Psoas muscle (tissue), 7 donors: ENCODE measurements at regions not wholly inside any gene's neighbourhood (a gene's known extent, or its start where the extent isn't known, plus 50 kb on each side); places are given as distances from the start of the nearest gene placed in this dataset.

Source experiments
- ATAC-seq, 4 donors: fragments of 200-7000 bp; cut with Tn5 transposase; one replicate each; pipeline ENCODE4 v1.9.1; 2020; ENCODE audit warnings: moderate library complexity in 3 of 4, mild to moderate bottlenecking in 2 of 4
- DNase-seq, 2 donors: peaks; one replicate each; pipeline ENCODE4 v3.0.0-alpha.2; 2020
- H3K27ac ChIP-seq: fragments of 200-600 bp; one replicate; pipeline ENCODE4 v1.8.0; 2022
- H3K27me3 ChIP-seq, 3 donors: fragments of 200-600 bp in 1 of 3; one replicate each; pipeline versions ENCODE4 v1.6.1 to v1.8.0; 2013 to 2022; ENCODE audit warnings: low read length in 2 of 3, mild to moderate bottlenecking in 2 of 3, moderate library complexity in 1 of 3; ENCODE audit not compliant: insufficient read depth in 3 of 3
- H3K36me3 ChIP-seq, 2 donors: fragments of 200-600 bp in 1 of 2; one replicate each; pipeline versions ENCODE4 v1.6.1 to v1.8.0; 2013 to 2022; ENCODE audit warnings: low read depth in 1 of 2, mild to moderate bottlenecking in 1 of 2, moderate library complexity in 1 of 2; ENCODE audit not compliant: insufficient read depth in 1 of 2
- H3K4me1 ChIP-seq: fragments of 200-600 bp; one replicate; pipeline ENCODE4 v1.8.0; 2022
- H3K4me3 ChIP-seq: fragments of 200-600 bp; one replicate; pipeline ENCODE4 v1.8.0; 2022; ENCODE audit warnings: mild to moderate bottlenecking
- H3K9me3 ChIP-seq: fragments of 200-600 bp; one replicate; pipeline ENCODE4 v1.8.0; 2022
- WGBS, 3 donors: extraction: QIAGEN DNeasy Blood & Tissue Kit; methylation state at CpG; one replicate each; pipeline versions ENCODE4 v1.1.6 to v1.1.7; 2013; 5-methylcytosine and 5-hydroxymethylcytosine counted together
- intact Hi-C, 2 donors: fragments of 100-400 bp; cut with DNase I; formaldehyde crosslinking; loops; one replicate each; pipeline versions ENCODE4 v1.11.0 to v1.14.2; 2022
- TF ChIP-seq, protein P1 (sequence below): fragments of 200-600 bp; IDR thresholded peaks from one replicate; pipeline ENCODE4 v1.8.0; 2022; ENCODE audit warnings: antibody characterized with exemption
- donor health status: healthy with polysubstance abuse.
- donor health status: DM: no; HTN: no; CAD: no; lungs with moderate emphysema.
- donor health status: Bipolar disorder and iron deficiency.
- donor health status: healthy.
- donor health status: DM: yes; HTN: yes; CAD: no.
- donor health status: DM: no; HTN: no; CAD: no.
- donor health status: DM: yes; HTN: yes; CAD: no.

DNA sequence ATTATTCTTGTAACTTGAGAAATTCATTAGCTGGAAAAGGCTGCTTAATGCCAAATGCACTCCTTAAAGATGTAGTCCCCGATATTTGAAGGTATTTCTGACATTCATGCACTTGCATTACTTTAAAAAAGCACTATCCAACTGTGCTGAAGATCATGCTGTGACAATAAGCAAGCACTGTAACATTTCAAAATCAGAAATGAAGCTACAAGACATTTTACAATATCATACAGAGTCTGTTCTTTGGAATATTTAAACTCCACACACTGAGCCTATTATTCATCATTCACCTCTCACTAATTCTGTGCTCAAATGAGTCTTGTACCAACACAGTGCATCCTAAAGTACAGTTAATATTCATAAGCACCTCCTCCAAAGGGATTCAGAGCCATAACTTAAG lies 413.2 kb downstream of the CETN3 start:
- 78 to 85% (median 82%) methylated on average over 1 of the region's 1 CpG for WGBS, 3 donors
- TF ChIP-seq, protein P1, sequence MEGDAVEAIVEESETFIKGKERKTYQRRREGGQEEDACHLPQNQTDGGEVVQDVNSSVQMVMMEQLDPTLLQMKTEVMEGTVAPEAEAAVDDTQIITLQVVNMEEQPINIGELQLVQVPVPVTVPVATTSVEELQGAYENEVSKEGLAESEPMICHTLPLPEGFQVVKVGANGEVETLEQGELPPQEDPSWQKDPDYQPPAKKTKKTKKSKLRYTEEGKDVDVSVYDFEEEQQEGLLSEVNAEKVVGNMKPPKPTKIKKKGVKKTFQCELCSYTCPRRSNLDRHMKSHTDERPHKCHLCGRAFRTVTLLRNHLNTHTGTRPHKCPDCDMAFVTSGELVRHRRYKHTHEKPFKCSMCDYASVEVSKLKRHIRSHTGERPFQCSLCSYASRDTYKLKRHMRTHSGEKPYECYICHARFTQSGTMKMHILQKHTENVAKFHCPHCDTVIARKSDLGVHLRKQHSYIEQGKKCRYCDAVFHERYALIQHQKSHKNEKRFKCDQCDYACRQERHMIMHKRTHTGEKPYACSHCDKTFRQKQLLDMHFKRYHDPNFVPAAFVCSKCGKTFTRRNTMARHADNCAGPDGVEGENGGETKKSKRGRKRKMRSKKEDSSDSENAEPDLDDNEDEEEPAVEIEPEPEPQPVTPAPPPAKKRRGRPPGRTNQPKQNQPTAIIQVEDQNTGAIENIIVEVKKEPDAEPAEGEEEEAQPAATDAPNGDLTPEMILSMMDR: no peak
- Histone ChIP-seq H3K4me3 (no peak overlapping the region), H3K36me3 (no peaks in the 10 kb centered on the region), H3K27me3 (no peaks in the 10 kb centered on the region), H3K27ac (no peak overlapping the region), H3K9me3 (no peaks in the 10 kb centered on the region), H3K4me1 (no peaks in the 10 kb centered on the region)
- no peak for ATAC-seq
- intact Hi-C loops: no loop called here
- no peak for DNase-seq

DNA sequence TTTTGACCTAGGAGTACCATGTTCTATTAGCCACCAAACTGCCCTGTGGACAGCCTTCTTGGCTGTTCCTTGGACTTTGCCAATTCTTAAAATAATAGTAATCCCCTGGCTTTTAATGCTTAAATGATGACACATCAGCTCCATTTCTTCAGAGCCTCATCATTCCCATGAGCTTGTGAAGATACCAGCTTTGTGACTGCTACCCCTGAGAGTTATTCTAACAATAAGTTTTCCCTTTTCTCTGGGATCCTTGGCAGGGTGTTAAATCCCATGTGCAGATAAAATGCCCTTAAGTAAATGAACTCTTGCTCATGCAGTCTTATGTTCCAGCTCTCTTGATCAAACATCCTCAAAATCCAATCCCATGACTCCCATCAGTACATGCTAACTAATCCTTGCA lies 415.3 kb downstream of the CETN3 start:
- intact Hi-C loops: no loop called here
- Histone ChIP-seq H3K27me3 (no peaks in the 10 kb centered on the region), H3K36me3 (no peaks in the 10 kb centered on the region), H3K9me3 (no peaks in the 10 kb centered on the region), H3K27ac (no peak overlapping the region), H3K4me3 (no peak overlapping the region), H3K4me1 (peaks cover under 1% of the 10 kb centered on the region)
- ATAC-seq (no peak), DNase-seq (no peak)
- TF ChIP-seq, protein P1: no peak

DNA sequence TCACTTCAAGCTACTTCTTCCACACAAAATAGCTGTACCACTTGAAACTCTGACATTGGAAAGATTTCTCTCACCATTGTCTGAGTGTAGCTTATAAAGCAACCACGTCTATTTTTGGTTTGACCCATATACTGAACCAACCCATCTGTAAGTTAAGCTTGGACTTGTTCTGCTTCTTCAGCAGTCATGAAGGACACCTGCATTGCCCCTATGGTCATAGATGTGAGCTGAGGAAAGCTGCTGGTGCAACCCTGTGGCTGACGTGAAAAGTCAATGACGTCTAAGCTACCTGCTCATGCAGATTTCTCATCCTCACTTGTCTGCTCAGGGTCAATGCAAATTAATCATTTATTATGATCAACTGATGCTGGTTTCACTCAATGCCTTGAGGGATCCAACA lies 417.4 kb downstream of the CETN3 start:
- intact Hi-C loops: no loop called here
- TF ChIP-seq, protein P1: no peak
- ATAC-seq: no peak
- Histone ChIP-seq H3K9me3 (no peaks in the 10 kb centered on the region), H3K4me3 (no peak overlapping the region), H3K36me3 (no peaks in the 10 kb centered on the region), H3K4me1 (peaks cover 14% of the 10 kb centered on the region), H3K27me3 (no peaks in the 10 kb centered on the region), H3K27ac (no peak overlapping the region)
- 78 to 82% (median 81%) methylated on average over 3 of the region's 3 CpGs for WGBS, 3 donors
- no peak for DNase-seq

DNA sequence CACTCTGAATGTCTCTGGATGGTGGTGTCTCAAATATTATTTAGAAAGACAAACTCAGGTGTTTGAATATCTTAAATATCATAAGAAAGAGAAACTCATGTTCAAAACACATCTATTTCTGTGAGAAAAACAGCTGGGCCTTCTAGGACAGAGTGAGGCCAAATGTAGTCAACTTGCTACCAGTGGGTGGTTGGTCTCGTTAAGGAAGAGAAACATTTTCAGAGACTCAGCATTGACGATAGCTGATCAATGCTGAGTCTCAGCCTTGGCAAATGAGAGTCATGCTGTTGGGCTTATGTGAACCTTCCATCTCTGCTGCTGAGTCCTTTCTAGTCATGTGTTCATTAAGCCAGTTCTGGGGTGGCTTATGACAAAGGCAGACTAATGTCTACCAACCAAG lies 418.0 kb downstream of the CETN3 start:
- H3K4me1 ChIP-seq: peaks cover 14% of the 10 kb centered on the region
- H3K4me3 ChIP-seq: no peak overlapping the region
- no peaks in the 10 kb centered on the region for H3K9me3 ChIP-seq
- no peaks in the 10 kb centered on the region for H3K27me3 ChIP-seq
- H3K36me3 ChIP-seq: no peaks in the 10 kb centered on the region
- 95 to 100% (median 97%) methylated on average over 2 of the region's 2 CpGs for WGBS, 3 donors
- ATAC-seq (no peak), DNase-seq (no peak)
- TF ChIP-seq, protein P1: no peak
- no peak overlapping the region for H3K27ac ChIP-seq
- intact Hi-C loops: no loop called here

DNA sequence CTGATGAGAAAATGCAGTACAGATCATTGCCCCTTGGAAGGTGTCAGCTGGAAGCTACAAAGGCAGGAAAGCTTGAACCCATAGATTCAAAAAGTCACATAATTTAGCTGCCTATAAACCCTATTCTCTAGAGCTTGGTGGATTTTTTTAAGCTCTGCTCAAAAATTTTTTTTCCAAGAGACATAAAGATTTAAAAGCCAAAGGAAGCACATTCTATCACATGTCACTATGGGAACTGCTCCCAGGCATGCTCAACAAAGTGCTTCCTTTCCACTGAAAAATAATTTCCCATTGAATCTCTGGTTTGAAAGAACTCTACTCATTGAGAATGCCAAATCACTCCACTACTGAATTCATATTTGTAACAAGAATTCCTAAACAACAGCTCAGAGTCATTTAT lies 419.8 kb downstream of the CETN3 start:
- H3K27ac ChIP-seq: no peak overlapping the region
- no peaks in the 10 kb centered on the region for H3K9me3 ChIP-seq
- intact Hi-C loops: no loop called here
- no peak for ATAC-seq
- DNase-seq: no peak
- no peaks in the 10 kb centered on the region for H3K36me3 ChIP-seq
- no peak overlapping the region for H3K4me3 ChIP-seq
- peaks cover 23% of the 10 kb centered on the region for H3K4me1 ChIP-seq
- TF ChIP-seq, protein P1: no peak
- no peaks in the 10 kb centered on the region for H3K27me3 ChIP-seq
